22Rv1 (cell line): ENCODE measurements at regions not wholly inside any gene's neighbourhood (a gene's known extent, or its start where the extent isn't known, plus 50 kb on each side); places are given as distances from the start of the nearest gene placed in this dataset.

Experiments used
- ZFX ChIP-seq: fragments of 450-650 bp; IDR thresholded peaks from 2 replicates; pipeline ENCODE4 v1.6.1; 2017; ENCODE audit warnings: antibody characterized with exemption, borderline replicate concordance
- TF ChIP-seq, protein P1 (sequence below): fragments of 450-650 bp; IDR thresholded peaks from 2 replicates; pipeline ENCODE4 v1.5.1; 2017; ENCODE audit warnings: mild to moderate bottlenecking

- TF ChIP-seq, protein P1, sequence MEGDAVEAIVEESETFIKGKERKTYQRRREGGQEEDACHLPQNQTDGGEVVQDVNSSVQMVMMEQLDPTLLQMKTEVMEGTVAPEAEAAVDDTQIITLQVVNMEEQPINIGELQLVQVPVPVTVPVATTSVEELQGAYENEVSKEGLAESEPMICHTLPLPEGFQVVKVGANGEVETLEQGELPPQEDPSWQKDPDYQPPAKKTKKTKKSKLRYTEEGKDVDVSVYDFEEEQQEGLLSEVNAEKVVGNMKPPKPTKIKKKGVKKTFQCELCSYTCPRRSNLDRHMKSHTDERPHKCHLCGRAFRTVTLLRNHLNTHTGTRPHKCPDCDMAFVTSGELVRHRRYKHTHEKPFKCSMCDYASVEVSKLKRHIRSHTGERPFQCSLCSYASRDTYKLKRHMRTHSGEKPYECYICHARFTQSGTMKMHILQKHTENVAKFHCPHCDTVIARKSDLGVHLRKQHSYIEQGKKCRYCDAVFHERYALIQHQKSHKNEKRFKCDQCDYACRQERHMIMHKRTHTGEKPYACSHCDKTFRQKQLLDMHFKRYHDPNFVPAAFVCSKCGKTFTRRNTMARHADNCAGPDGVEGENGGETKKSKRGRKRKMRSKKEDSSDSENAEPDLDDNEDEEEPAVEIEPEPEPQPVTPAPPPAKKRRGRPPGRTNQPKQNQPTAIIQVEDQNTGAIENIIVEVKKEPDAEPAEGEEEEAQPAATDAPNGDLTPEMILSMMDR, result no peak
- no peak for TF ChIP-seq ZFX
Observed at GRCh38 chr2:215845839-215846586, 167.3 kb downstream of the MREG start.
